ENCODE measurements at regions not wholly inside any gene's neighbourhood (a gene's known extent, or its start where the extent isn't known, plus 50 kb on each side); places are given as distances from the start of the nearest gene placed in this dataset.

GRCh38 chr4:148716431-148717052 is 274.3 kb upstream of the NR3C2 start:
- DNase-seq = peak; percentile 2
- no peaks in the 10 kb centered on the region for H3K27me3 ChIP-seq (ENCODE audit: control insufficient read depth, insufficient read depth, low read length)
- H3K36me3 ChIP-seq (replicated peaks; ENCODE audit: control insufficient read depth, insufficient read depth, low read length) = no peaks in the 10 kb centered on the region
- no peak overlapping the region for H3K4me3 ChIP-seq (ENCODE audit: insufficient read depth, low read depth, low read length)

- Histone ChIP-seq H3K36me3 (replicated peaks; ENCODE audit: control insufficient read depth, insufficient read depth, low read length) (no peaks in the 10 kb centered on the region), H3K27me3 (ENCODE audit: control insufficient read depth, insufficient read depth, low read length) (no peaks in the 10 kb centered on the region), H3K4me3 (ENCODE audit: insufficient read depth, low read depth, low read length) (no peak overlapping the region)
- peak; percentile 10 for DNase-seq
Observed at GRCh38 chr4:148704291-148704690, 262.1 kb upstream of the NR3C2 start.

GRCh38 chr4:148694702-148695101 is 252.5 kb upstream of the NR3C2 start:
- no peaks in the 10 kb centered on the region for H3K36me3 ChIP-seq (replicated peaks; ENCODE audit: control insufficient read depth, insufficient read depth, low read length)
- no peaks in the 10 kb centered on the region for H3K27me3 ChIP-seq (ENCODE audit: control insufficient read depth, insufficient read depth, low read length)
- H3K4me3 ChIP-seq (ENCODE audit: insufficient read depth, low read depth, low read length) = no peak overlapping the region
- no peak for DNase-seq

- DNase-seq = no peak
- H3K36me3 ChIP-seq (replicated peaks; ENCODE audit: control insufficient read depth, insufficient read depth, low read length) = no peaks in the 10 kb centered on the region
- H3K27me3 ChIP-seq (ENCODE audit: control insufficient read depth, insufficient read depth, low read length) = no peaks in the 10 kb centered on the region
- no peak overlapping the region for H3K4me3 ChIP-seq (ENCODE audit: insufficient read depth, low read depth, low read length)
Observed at GRCh38 chr4:148693913-148694649, 251.9 kb upstream of the NR3C2 start.

GRCh38 chr4:148692242-148692641 is 250.0 kb upstream of the NR3C2 start:
- no peaks in the 10 kb centered on the region for H3K27me3 ChIP-seq (ENCODE audit: control insufficient read depth, insufficient read depth, low read length)
- no peaks in the 10 kb centered on the region for H3K36me3 ChIP-seq (replicated peaks; ENCODE audit: control insufficient read depth, insufficient read depth, low read length)
- DNase-seq = no peak
- no peak overlapping the region for H3K4me3 ChIP-seq (ENCODE audit: insufficient read depth, low read depth, low read length)

- Histone ChIP-seq H3K27me3 (ENCODE audit: control insufficient read depth, insufficient read depth, low read length) (no peaks in the 10 kb centered on the region), H3K4me3 (ENCODE audit: insufficient read depth, low read depth, low read length) (no peak overlapping the region), H3K36me3 (replicated peaks; ENCODE audit: control insufficient read depth, insufficient read depth, low read length) (no peaks in the 10 kb centered on the region)
- DNase-seq = no peak
Observed at GRCh38 chr4:148686449-148686848, 244.2 kb upstream of the NR3C2 start.

- H3K27me3 ChIP-seq (ENCODE audit: control insufficient read depth, insufficient read depth, low read length) = no peaks in the 10 kb centered on the region
- no peak for DNase-seq
- H3K36me3 ChIP-seq (replicated peaks; ENCODE audit: control insufficient read depth, insufficient read depth, low read length) = no peaks in the 10 kb centered on the region
- H3K4me3 ChIP-seq (ENCODE audit: insufficient read depth, low read depth, low read length) = no peak overlapping the region
Observed at GRCh38 chr4:148684638-148685037, 242.4 kb upstream of the NR3C2 start.

GRCh38 chr4:148680884-148681283 is 238.7 kb upstream of the NR3C2 start:
- H3K4me3 ChIP-seq (ENCODE audit: insufficient read depth, low read depth, low read length) = no peak overlapping the region
- no peaks in the 10 kb centered on the region for H3K36me3 ChIP-seq (replicated peaks; ENCODE audit: control insufficient read depth, insufficient read depth, low read length)
- no peak for DNase-seq

GRCh38 chr4:148676344-148676743 is 234.1 kb upstream of the NR3C2 start:
- Histone ChIP-seq H3K36me3 (replicated peaks; ENCODE audit: control insufficient read depth, insufficient read depth, low read length) (no peaks in the 10 kb centered on the region), H3K4me3 (ENCODE audit: insufficient read depth, low read depth, low read length) (no peak overlapping the region), H3K27me3 (ENCODE audit: control insufficient read depth, insufficient read depth, low read length) (no peaks in the 10 kb centered on the region)
- no peak for DNase-seq

More at GRCh38 chr4:148680884-148681283, 238.7 kb upstream of the NR3C2 start:
- no peaks in the 10 kb centered on the region for H3K27me3 ChIP-seq (ENCODE audit: control insufficient read depth, insufficient read depth, low read length)

GRCh38 chr4:148674876-148675275 is 232.7 kb upstream of the NR3C2 start:
- no peaks in the 10 kb centered on the region for H3K27me3 ChIP-seq (ENCODE audit: control insufficient read depth, insufficient read depth, low read length)
- H3K4me3 ChIP-seq (ENCODE audit: insufficient read depth, low read depth, low read length) = no peak overlapping the region
- no peak for DNase-seq
- H3K36me3 ChIP-seq (replicated peaks; ENCODE audit: control insufficient read depth, insufficient read depth, low read length) = no peaks in the 10 kb centered on the region

- Histone ChIP-seq H3K4me3 (ENCODE audit: insufficient read depth, low read depth, low read length) (no peak overlapping the region), H3K27me3 (ENCODE audit: control insufficient read depth, insufficient read depth, low read length) (no peaks in the 10 kb centered on the region), H3K36me3 (replicated peaks; ENCODE audit: control insufficient read depth, insufficient read depth, low read length) (no peaks in the 10 kb centered on the region)
- no peak for DNase-seq
Observed at GRCh38 chr4:148664636-148665035, 222.4 kb upstream of the NR3C2 start.

- no peak overlapping the region for H3K4me3 ChIP-seq (ENCODE audit: insufficient read depth, low read depth, low read length)
- no peaks in the 10 kb centered on the region for H3K36me3 ChIP-seq (replicated peaks; ENCODE audit: control insufficient read depth, insufficient read depth, low read length)
- DNase-seq = no peak
- H3K27me3 ChIP-seq (ENCODE audit: control insufficient read depth, insufficient read depth, low read length) = no peaks in the 10 kb centered on the region
Observed at GRCh38 chr4:148654131-148654530, 211.9 kb upstream of the NR3C2 start.

- no peak for DNase-seq
- no peaks in the 10 kb centered on the region for H3K27me3 ChIP-seq (ENCODE audit: control insufficient read depth, insufficient read depth, low read length)
- no peaks in the 10 kb centered on the region for H3K36me3 ChIP-seq (replicated peaks; ENCODE audit: control insufficient read depth, insufficient read depth, low read length)
- H3K4me3 ChIP-seq (ENCODE audit: insufficient read depth, low read depth, low read length) = no peak overlapping the region
Observed at GRCh38 chr4:148653681-148654080, 211.5 kb upstream of the NR3C2 start.

- no peaks in the 10 kb centered on the region for H3K36me3 ChIP-seq (replicated peaks; ENCODE audit: control insufficient read depth, insufficient read depth, low read length)
- DNase-seq = peak; percentile 13
- H3K27me3 ChIP-seq (ENCODE audit: control insufficient read depth, insufficient read depth, low read length) = no peaks in the 10 kb centered on the region
- H3K4me3 ChIP-seq (ENCODE audit: insufficient read depth, low read depth, low read length) = no peak overlapping the region
Observed at GRCh38 chr4:148651991-148652390, 209.8 kb upstream of the NR3C2 start.

- H3K27me3 ChIP-seq (ENCODE audit: control insufficient read depth, insufficient read depth, low read length) = no peaks in the 10 kb centered on the region
Observed at GRCh38 chr4:148649652-148650331, 207.6 kb upstream of the NR3C2 start.

More at GRCh38 chr4:148649652-148650331, 207.6 kb upstream of the NR3C2 start:
- no peak overlapping the region for H3K4me3 ChIP-seq (ENCODE audit: insufficient read depth, low read depth, low read length)
- DNase-seq = no peak
- no peaks in the 10 kb centered on the region for H3K36me3 ChIP-seq (replicated peaks; ENCODE audit: control insufficient read depth, insufficient read depth, low read length)
